Stimulated activated CD4-positive, alpha-beta T cell treated with anti-CD3 and anti-CD28 coated beads, TNF-alpha, amount 100 ng/mL, for 1 hour (primary cell): ENCODE measurements at regions not wholly inside any gene's neighbourhood (a gene's known extent, or its start where the extent isn't known, plus 50 kb on each side); places are given as distances from the start of the nearest gene placed in this dataset.

Experiments
- DNase-seq, 3 donors: peaks; one replicate each; pipeline ENCODE4 v3.0.0-alpha.2; 2020; ENCODE audit warnings: low read depth in 3 of 3, low spot score in 1 of 3

DNA sequence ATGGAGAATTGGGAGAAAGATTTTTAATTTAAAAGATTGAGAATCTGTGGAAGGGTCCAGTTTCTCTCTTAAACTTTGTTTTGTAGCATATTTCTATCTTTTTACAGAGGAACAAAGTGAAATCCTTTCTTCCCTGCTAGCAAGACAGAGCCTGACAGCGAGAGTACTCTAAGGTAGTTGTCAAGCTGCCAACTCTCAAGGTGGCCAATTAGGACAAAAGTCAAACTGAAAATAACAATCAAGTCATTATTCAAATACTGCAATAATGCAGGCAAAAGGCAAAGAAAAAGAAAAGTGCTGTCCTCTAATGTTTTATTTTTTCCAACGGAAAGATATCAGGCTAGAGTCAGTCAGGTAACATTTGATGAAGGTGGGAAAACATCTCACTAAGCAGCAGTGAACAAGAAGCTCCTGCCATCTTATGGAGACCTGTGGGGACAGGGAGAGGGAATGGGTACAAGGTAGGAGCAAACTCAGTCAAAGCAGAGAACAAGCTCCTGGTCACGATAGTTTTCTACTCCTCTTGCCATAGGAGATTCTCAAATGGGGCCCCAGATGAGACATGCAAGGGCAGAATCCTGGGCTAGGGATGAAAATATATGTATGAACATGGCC, 801.9 kb upstream of the SLITRK1 start:
- DNase-seq: no peak

DNA sequence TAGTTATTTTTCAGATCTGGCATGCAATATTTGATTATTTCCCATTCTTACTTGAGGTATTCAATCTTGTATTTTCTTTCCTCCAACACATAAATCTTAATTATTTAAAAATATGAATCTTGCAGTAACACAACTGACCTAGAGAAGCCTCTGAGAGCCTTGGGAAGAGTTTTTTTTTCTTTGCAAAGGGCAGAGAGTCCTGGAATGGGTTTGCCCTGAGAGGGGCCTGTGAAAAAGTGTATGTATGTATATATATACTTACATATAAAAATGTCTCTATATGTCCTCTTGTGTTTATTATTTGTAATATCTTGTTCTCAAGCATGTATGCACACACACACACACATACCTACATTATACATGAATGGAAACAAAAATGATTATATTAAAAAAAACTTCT, 801.2 kb upstream of the SLITRK1 start:
- DNase-seq: no peak

DNA sequence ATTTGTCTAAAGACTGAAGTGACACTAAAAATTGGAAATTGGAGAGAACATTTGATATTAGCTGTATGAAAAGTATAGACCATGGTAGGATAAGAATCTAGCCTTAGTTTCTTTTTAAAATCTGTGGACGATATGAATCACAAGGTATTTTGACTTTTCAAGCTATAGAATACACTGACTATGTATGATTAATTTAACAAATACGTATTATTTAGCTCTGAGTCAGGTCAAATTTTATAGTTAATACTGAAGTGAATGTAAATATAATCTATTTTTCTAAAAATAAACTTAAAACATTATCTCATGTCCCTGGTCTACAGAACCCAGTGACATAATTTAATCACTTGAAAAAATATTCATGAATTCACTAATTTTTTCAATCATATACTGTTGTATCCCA, 795.6 kb upstream of the SLITRK1 start:
- no peak for DNase-seq

DNA sequence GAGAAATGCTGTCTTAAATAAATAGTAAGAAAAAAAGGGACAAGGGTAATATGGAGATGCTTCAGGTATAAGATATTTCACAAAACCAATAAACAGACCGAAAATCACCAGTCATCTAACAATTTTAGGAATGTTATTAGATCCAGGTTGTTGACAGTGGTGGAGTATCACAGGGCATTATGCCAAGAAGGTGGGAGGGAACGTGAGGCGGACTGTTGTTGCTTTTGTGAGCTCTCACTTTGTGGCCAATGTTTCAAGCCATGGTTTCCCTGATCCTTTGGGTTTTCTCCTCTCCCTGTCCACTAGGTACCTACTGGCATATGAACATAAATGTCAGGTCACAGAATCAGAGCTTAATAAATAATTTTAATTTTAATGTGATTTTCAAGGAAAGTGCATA, 790.3 kb upstream of the SLITRK1 start:
- no peak for DNase-seq

DNA sequence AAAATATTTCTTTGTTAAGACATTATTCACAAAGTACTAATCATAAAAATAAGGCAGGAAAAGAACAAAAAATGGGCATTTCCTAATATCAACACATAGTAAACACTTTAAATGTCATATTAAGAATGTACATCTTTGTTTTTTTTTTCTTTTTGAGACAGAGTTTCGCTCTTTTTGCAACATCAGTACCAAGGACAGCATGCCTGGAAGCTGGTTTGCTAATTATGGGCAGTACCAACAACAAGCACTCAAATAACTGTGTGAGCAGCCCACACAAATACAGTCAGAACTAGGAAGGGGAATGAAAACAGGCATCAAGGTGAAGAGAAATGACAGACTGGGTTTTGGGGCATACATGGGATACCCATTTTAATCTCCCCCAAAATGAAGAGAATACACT, 788.0 kb upstream of the SLITRK1 start:
- DNase-seq: no peak

DNA sequence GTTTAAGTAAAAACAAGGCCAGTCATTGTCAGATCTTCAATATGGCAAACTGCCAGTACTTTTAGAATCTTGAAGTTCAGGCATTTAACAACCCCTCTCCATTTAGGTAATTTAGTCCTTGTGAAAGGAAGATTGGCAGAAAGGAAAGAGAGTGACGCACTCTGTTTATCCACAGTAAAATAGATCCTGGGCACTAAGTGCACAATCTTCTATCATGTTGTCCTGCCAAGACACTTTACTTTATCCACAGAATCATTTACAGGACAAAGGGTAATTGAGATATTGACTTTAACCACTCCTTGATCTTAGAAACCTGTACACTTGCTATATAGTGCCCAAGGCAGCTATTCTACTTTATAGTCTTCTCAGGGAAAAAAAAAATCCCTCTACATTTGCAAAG, 786.4 kb upstream of the SLITRK1 start:
- no peak for DNase-seq

DNA sequence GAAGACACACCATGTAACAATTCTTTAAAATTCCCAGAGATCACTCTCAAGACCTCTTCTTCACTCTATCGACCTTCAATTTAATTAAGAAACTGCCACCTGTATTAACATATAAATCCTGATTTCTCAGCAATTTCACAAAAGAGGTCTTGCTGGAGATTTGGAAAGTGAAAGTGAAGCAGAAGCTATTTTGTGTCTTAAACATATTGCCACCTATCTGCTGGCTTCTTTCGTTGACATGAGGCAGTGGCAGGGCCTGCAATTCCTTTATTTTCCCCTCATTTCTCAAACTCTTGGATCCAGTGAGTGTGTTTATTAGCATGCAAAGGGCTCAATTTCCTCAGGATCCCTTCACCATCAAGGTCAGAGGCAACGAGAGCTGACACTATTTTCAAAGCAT, 780.2 kb upstream of the SLITRK1 start:
- DNase-seq: no peak

DNA sequence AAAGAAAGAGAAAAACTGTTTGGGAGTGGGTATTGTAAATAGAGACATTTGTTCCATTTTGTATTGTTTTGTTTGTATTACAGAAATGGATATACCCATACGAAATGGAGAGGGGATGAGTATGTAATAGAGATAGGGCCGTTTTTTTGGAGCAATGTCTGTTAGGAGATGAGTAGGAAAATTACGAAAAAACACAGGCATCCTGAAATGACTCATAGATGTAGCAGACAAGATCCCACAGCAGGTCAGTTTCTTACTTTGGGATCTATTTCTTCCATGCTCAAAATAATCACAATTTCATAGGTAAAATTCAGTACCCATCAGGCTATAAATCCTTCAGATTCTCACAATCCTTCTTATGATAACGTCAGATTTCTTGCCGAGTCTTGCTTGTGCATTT, 779.4 kb upstream of the SLITRK1 start:
- no peak for DNase-seq

DNA sequence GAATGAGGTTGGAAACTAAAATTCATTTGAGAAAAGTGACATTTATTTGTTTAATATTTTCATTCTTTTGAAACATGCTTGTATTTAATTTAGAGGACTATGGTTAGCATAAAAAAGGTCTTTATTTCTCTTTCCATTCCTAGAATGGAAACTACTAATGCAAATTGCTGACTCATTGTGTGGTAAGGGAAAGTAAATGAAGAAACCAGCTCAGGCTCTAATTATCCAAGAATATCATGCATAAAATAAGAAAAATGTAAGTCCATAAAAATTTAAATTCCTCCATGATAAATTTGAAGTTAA, 777.0 kb upstream of the SLITRK1 start:
- no peak for DNase-seq

DNA sequence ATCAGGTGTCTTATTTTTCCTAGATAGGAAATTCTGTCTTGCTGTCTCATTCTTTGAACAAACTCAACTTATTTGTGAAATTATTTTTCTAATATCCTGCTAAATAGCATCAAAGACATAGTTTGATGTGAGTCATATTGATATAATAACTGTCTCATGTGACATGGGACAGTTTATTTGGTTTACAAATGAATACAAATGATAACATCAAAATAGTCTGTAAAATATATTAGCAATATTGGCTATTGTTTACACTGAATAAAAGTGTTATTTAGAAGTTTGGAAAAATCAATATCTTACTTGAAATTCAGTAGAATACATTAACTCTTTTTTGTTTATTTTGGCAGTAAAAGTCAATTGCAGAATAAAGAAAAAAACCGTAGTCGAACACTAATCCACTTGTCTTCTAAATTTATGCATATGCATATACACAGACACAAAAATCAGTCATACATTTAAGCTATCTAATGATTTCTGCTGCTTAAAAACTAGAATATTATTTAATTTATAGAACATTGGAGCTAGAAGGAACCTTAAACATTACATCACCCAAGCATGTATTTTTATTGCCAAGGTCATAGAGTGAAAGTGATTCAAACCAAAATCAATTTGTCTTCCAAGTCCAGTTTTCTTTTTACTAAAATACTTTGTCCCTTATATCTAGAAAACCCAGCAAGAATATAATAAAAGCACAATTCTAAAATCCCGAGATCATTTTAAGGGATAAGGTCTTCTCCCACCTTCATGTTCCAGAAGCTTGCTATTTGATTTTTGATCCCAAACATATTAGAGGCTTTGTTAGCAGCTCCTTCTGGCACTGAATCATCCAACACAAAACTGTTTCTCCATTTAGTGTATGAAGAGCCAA, 776.5 kb upstream of the SLITRK1 start:
- DNase-seq: no peak

DNA sequence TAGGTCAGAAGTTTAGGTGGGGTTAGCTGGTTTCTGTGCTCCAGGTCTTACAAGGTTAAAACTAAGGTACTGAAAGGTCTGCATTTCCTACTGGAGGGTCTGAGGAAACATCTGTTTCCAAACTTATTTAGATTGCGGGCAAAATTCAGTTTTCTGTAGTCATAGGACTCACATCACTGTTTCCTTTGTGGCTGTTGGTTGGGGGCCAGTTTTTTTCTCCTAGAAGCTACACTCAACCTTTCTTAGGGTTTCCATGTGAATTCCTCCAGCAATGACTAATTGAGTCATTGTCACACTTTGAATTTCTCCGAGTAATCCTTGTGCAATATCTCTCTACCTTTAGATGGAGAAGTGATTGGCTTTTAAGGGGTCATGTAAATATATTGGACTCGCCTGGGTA, 773.4 kb upstream of the SLITRK1 start:
- no peak for DNase-seq

DNA sequence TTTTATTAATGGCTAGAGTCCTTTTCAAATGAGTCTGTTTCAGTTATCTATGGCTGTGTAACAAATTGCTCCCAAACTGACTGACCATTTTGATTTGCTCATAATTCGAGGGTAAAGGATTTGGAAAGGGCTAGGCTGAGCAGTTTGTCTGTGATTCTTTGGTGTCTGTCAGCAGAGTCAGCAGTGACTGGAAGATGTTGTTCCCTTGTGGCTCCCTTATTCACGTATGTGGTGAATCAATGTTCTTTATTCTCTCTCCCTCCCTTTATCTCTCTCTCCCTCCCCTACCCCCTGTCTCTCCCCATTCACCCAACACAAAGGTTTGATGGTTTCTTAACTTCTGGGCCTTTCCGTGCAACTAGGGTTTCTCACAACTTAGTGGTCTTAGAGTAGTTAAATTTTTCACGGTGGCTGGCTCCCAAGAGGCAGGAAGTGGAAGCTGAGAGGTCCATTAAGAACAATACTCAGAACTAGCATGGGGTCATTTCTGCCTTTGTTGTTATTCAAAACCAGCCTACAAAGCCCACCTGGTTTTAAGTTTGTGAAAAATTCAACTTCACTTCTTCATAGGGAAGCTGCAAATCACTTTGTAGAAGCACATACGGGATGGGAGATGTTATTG, 772.5 kb upstream of the SLITRK1 start:
- DNase-seq: no peak

DNA sequence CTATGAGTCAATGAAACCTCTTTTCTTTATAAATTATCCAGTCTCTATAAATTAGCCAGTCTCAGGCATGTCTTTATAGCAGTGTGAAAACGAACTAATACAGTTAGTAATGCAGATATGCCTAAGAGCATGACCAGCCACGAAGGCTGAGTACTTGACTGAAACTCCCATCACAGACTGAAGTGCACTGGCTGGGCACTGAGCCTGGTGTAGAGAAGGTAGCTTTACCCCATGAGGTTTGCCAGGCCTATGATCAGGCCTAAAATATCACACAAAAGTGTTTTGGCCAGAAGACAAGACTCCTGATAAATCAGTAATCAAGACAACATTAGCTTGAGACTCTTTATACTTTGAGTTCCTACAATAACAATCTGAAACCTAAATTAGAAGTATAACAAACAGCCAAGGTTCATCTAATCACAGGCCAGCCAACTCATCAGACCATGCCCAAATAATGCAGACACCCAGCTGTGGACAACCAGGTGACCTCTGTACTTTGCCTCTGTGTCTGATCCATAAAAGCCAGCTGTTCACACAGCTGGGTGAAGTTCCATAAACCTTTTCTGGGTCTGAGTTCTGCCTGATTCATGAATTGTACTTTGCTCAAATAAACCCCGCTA, 771.8 kb upstream of the SLITRK1 start:
- DNase-seq: no peak

DNA sequence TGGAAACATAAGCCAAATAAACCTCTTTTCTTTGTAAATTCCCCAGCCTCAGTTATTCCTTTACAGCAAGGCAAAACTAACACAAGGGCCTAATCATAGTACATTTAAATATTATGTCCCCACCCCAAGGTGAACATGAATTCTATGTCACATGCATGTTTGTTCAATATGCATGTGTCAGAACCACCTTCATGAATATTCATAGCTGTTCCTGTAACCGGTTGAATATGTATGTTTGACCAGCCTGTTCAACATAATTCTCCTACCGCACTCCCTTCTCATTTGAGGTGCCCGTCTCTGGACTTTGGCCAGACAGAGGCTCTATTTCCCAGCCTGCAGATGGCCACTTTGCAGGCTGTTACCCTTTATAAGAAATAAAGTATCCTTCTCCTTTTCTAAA, 769.4 kb upstream of the SLITRK1 start:
- DNase-seq: no peak

DNA sequence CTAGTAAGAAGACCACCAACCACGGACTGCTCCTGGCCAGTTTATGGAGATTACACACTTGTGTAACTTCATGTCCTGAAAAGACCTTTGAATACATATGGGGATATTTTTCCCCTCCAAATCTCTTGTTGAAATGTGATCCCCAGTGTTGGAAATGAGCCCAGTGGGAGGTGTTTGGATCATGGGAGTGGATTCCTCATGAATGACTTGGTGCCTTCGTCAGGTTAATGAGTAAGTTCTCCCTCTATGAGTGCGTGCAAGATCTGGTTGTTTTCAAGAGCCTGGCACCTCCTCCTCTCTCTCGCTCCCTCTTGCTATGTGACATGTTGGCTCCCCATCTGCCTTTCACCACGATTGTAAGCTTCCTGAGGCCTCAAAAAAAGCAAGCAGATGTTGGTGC, 769.0 kb upstream of the SLITRK1 start:
- no peak for DNase-seq

DNA sequence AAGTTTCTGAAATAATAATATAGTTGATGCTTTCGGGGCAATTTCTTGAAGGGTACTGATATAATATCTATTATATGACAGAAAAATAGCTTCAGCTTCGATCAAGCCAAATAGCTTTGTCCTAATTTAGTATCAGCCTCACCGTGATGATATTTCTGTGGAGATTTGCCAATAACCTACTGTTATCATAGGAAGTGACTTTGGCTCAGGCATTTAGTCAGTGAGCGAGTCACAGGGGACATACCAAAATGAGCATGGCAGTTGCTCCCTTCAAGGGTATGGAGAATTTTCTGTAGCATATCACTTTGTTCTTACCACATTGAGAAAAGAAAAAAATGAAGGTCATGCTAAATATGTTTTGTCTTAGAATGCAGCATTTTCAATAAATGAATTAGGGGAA, 767.6 kb upstream of the SLITRK1 start:
- DNase-seq: no peak

DNA sequence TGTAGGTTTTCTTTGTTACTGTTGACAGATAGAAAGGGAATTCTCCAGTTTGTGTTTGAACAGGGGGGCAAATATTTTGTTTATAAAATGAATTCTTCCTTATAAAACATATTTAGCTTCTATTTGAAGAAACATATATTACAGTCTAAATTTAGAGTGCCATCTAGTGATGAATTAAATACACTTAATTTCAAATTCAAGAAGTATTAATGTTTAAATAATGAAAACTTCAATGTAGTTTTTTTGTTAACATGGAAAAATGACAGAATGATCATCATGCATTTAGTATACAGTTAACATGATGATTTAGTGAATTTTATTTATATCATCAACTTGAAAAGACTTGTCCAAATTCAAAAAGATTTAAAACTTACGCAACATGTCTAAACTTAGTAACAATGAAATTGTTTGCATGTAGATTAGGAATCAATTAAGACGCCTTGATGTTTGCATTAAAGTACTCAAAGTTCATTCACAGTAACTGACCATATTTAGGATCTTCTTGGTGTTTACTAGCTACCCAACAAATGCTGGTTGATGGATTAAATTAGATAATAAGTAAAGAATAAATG, 765.9 kb upstream of the SLITRK1 start:
- DNase-seq: no peak

DNA sequence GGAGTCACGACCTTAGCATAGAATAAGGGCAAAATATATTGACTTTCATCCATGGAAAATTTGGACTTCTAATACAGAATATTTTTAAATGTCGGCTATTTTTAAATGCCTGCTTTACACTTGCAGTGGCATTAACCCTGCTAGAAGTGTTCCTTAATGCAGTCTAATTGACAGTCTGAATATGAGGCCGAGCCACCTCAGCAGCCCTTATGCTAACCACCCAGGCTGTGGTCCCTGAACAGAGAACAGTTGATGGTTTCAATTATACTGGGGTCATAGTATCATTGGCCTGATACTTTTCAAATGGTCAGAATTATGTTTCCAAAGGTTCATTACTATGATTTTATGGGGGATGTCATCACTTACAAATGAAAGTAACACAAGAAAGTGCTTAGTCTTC, 764.7 kb upstream of the SLITRK1 start:
- DNase-seq: no peak

DNA sequence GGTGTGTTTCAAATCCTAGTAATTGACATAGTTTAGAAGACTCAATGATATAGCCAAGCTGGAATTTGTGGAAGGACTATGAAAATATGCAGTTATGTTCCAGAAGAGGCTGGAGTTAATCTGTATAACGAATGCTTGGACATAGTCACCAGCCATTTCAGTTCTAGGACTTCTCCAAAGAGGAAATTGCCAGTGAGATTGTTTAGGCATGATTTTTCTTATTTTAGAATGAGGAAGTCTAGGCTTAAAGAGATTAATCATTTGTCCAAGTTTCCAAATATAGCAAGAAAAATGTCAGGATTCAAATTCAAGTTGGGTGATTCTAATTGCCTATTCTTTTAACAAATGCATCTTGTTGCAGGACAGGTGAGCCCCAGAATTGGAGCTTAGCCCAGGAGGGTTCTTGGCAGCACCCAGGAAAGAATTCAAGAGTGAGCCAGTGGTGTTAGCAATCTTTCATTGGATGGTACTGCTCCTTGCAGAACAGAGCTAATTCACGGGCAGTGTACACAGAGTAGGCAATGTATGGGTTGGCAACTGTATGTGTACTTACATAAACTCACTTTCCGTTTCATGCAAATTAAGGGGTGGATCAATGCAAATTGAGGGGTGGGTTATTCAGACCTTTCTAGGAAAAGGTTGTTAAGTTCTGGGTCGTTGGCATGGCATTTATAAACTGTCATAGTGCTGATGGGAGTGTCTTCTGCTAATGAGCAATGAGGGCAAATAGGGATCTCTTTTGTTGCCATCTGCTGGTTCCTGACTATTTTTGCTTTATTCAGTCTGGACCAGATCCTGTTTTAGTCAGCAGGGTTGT, 763.1 kb upstream of the SLITRK1 start:
- DNase-seq: no peak

DNA sequence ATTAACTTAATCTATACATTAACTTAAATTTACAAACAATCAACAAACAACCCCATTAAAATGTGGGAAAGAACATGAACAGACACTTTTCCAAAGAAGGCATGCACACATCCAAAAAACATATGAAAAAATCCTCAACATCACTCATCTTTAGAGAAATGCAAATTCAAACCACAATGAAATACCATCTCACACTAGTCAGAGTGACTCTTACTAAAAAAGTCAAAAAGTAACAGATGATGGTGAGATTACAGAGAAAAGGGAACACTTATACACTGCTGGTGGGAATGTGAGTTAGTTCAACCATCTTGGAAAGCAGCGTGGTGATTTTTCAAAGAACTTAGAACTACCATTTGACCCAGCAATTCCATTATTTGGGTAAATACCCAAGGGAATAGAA, 759.2 kb upstream of the SLITRK1 start:
- no peak for DNase-seq

DNA sequence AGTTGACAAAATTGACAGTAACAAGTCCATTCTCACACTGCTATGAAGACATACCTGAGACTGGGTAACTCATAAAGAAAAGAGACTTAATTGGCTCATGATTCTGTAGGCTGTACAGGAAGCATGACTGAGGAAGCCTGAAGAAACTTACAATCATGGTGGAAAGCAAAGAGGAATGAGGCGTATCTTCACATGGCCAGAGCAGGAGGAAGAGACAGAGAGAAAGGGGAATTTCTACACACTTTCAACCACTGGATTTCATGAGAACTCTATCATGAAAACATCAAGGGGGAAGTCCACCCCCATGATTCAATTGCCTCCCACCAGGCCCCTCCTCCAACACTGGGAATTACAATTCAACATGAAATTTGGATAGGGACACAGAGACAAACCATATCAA, 758.4 kb upstream of the SLITRK1 start:
- DNase-seq: no peak
